RWPE2 (cell line): ENCODE measurements at regions not wholly inside any gene's neighbourhood (a gene's known extent, or its start where the extent isn't known, plus 50 kb on each side); places are given as distances from the start of the nearest gene placed in this dataset.

Experiments
- ATAC-seq: fragments of 200-7000 bp; cut with Tn5 transposase; 3 replicates; pipeline ENCODE4 v1.9.1; 2021; ENCODE audit warnings: low read depth
- DNase-seq: peaks from one replicate; pipeline ENCODE4 v3.0.0-alpha.2; 2020; ENCODE audit warnings: low spot score
- H3K27ac ChIP-seq: fragments of 450-650 bp; 2 replicates; pipeline ENCODE4 v1.5.1; 2017; ENCODE audit warnings: mild to moderate bottlenecking; ENCODE audit not compliant: poor library complexity, severe bottlenecking
- H3K27me3 ChIP-seq: fragments of 250-450 bp; sonication (Bioruptor Pico); 2 replicates; pipeline ENCODE4 v1.5.1; 2021; ENCODE audit warnings: mild to moderate bottlenecking, moderate library complexity; ENCODE audit not compliant: insufficient read depth, poor library complexity, severe bottlenecking
- H3K36me3 ChIP-seq: fragments of 250-450 bp; sonication (Bioruptor Pico); 2 replicates; pipeline ENCODE4 v1.5.1; 2020; ENCODE audit warnings: low read depth, mild to moderate bottlenecking, moderate library complexity
- H3K4me1 ChIP-seq: fragments of 250-450 bp; sonication (Bioruptor Pico); 2 replicates; pipeline ENCODE4 v1.5.1; 2021; ENCODE audit warnings: mild to moderate bottlenecking, moderate library complexity; ENCODE audit not compliant: insufficient read depth, poor library complexity, severe bottlenecking
- H3K4me3 ChIP-seq: fragments of 250-450 bp; sonication (Bioruptor Pico); 2 replicates; pipeline ENCODE4 v1.5.1; 2021; ENCODE audit warnings: mild to moderate bottlenecking, moderate library complexity; ENCODE audit not compliant: severe bottlenecking
- H3K9me3 ChIP-seq: fragments of 250-450 bp; sonication (Bioruptor Pico); 2 replicates; pipeline ENCODE4 v1.5.1; 2021; ENCODE audit warnings: mild to moderate bottlenecking, moderate library complexity; ENCODE audit not compliant: severe bottlenecking
- TF ChIP-seq, protein P1 (sequence below): fragments of 450-650 bp; IDR thresholded peaks from one replicate; pipeline ENCODE4 v1.5.1; 2017; ENCODE audit warnings: mild to moderate bottlenecking, moderate library complexity; ENCODE audit not compliant: poor library complexity, severe bottlenecking

- Histone ChIP-seq H3K27me3 (no peaks in the 10 kb centered on the region), H3K36me3 (no peaks in the 10 kb centered on the region), H3K9me3 (peaks cover 2% of the 10 kb centered on the region), H3K4me3 (no peak overlapping the region), H3K4me1 (no peaks in the 10 kb centered on the region), H3K27ac (no peak overlapping the region)
- DNase-seq (no peak), ATAC-seq (no peak)
- TF ChIP-seq, protein P1, sequence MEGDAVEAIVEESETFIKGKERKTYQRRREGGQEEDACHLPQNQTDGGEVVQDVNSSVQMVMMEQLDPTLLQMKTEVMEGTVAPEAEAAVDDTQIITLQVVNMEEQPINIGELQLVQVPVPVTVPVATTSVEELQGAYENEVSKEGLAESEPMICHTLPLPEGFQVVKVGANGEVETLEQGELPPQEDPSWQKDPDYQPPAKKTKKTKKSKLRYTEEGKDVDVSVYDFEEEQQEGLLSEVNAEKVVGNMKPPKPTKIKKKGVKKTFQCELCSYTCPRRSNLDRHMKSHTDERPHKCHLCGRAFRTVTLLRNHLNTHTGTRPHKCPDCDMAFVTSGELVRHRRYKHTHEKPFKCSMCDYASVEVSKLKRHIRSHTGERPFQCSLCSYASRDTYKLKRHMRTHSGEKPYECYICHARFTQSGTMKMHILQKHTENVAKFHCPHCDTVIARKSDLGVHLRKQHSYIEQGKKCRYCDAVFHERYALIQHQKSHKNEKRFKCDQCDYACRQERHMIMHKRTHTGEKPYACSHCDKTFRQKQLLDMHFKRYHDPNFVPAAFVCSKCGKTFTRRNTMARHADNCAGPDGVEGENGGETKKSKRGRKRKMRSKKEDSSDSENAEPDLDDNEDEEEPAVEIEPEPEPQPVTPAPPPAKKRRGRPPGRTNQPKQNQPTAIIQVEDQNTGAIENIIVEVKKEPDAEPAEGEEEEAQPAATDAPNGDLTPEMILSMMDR: no peak
Observed at GRCh38 chr18:27270508-27270907, 85.4 kb upstream of the CHST9 start.

DNA sequence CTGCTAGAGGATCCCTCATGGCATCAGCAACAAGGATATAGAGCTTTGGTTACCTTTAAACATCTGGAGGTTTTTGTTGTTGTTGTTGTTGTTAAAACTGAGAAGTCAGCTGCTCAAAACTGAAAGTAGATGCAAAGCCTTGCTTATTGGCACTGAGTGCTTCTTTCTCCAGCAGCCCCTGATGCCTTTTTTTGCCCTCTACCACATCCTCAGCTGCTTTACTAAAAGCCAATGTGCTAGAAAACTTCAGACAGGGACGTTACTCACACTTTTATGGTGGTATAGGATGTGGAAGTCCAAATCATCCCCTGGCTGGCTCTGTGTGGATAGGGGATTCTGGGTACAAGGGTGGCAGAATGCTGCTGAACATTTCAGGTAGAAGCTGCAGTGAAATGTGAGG, 78.3 kb upstream of the CHST9 start:
- H3K27ac ChIP-seq: no peak overlapping the region

DNA sequence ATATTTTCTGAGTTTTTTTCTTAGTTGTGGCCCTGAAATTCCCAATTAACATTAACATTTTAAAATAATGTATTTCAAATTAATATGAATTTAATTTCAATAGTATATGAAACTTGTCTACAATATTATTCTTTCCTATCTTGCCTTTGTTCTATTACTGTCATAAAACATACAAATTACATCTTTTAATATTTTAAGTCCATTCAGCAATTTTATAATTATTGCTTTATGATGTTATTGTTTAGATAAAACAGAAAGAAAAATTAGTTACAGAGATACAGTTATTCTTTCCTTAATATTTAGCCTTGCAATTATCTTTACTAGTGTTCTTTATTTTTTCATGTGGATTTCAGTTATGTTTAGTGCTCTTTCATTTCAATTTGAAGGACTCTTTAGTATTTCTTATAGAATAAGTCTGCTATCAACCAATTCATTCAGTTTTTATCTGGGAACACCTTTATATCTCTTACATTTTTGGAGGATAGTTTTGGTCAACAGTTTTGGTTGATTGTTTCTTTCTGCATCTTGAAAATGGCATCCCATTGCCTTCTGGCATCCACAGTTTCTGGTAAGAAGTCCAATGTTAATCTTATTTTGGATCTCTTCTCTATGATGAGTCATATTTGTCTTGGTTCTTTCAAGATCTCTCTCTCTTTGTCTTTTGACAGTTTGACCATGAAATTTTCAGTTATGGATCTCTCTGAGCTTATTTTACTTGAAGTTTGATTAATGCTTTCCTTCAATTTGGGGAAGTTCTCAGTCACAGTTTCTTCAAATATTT, 76.9 kb upstream of the CHST9 start:
- TF ChIP-seq, protein P1: no peak
- no peaks in the 10 kb centered on the region for H3K4me1 ChIP-seq
- ATAC-seq (no peak), DNase-seq (no peak)
- peaks cover 6% of the 10 kb centered on the region for H3K9me3 ChIP-seq
- no peak overlapping the region for H3K27ac ChIP-seq
- H3K36me3 ChIP-seq: no peaks in the 10 kb centered on the region
- H3K27me3 ChIP-seq: no peaks in the 10 kb centered on the region
- H3K4me3 ChIP-seq: no peak overlapping the region

More for the DNA sequence above, 78.3 kb upstream of the CHST9 start:
- Histone ChIP-seq H3K4me3 (no peak overlapping the region), H3K4me1 (no peaks in the 10 kb centered on the region), H3K9me3 (peaks cover 6% of the 10 kb centered on the region), H3K36me3 (no peaks in the 10 kb centered on the region), H3K27me3 (no peaks in the 10 kb centered on the region)
- TF ChIP-seq, protein P1: no peak
- DNase-seq (no peak), ATAC-seq (no peak)

DNA sequence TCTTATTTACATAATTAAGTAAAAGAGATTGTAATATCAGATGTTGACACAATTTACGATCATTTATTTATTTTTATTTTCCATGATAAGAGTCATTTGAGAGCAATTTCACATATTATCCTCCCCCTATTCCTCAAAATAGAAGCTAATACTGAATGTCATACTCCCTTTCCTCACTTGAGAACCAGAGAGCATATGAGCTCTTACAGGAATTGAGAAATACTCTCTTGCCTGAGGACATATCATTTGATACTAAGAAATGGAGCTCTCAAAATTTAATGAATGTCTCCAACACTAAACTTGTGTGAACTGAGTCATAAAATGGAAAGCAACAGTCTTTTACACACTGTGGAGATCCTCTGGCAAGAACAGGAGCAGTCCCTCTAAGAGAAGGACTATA, 68.5 kb upstream of the CHST9 start:
- H3K4me3 ChIP-seq: no peak overlapping the region
- DNase-seq (no peak), ATAC-seq (no peak)
- no peaks in the 10 kb centered on the region for H3K4me1 ChIP-seq
- H3K27me3 ChIP-seq: no peaks in the 10 kb centered on the region
- TF ChIP-seq, protein P1: no peak
- H3K27ac ChIP-seq: no peak overlapping the region
- no peaks in the 10 kb centered on the region for H3K36me3 ChIP-seq
- H3K9me3 ChIP-seq: no peaks in the 10 kb centered on the region

- ATAC-seq (no peak), DNase-seq (no peak)
- Histone ChIP-seq H3K4me3 (no peak overlapping the region), H3K36me3 (no peaks in the 10 kb centered on the region), H3K27ac (no peak overlapping the region), H3K9me3 (no peaks in the 10 kb centered on the region), H3K4me1 (no peaks in the 10 kb centered on the region), H3K27me3 (no peaks in the 10 kb centered on the region)
- TF ChIP-seq, protein P1: no peak
Observed at GRCh38 chr18:27250471-27250870, 65.4 kb upstream of the CHST9 start.
